H1 (cell line): ENCODE measurements at regions not wholly inside any gene's neighbourhood (a gene's known extent, or its start where the extent isn't known, plus 50 kb on each side); places are given as distances from the start of the nearest gene placed in this dataset.

Source experiments
- CTCF ChIA-PET: fragments of 300-600 bp; sonication (Branson Sonifier 250); formaldehyde crosslinking; loops from one replicate; lab custom pipeline; 2021; ENCODE audit not compliant: partially characterized antibody; lab: Charles Lee
- POLR2A ChIA-PET: fragments of 300-600 bp; sonication (Branson Sonifier 250); formaldehyde crosslinking; loops from one replicate; lab custom pipeline; 2021; ENCODE audit warnings: inconsistent platforms; ENCODE audit not compliant: partially characterized antibody; lab: Charles Lee
- DNase-seq, 2 experiments: peaks; one replicate each; pipeline versions ENCODE4 v3.0.0 to v3.0.0-alpha.2; 2010 to 2022; ENCODE audit warnings: low spot score in 2 of 2, low read depth in 1 of 2, mixed read lengths in 1 of 2
- FAIRE-seq: peaks from 2 replicates; lab custom pipeline; 2011; peaks lifted over from hg19 to GRCh38; lab: Jason Lieb, UNC
- H2AFZ ChIP-seq: 2 replicates; pipeline ENCODE4 v1.8.1; 2012; ENCODE audit warnings: low read length, inconsistent platforms
- H2AK5ac ChIP-seq: 2 replicates; pipeline ENCODE4 v1.6.1; 2013; ENCODE audit warnings: low read depth, low read length
- H2BK120ac ChIP-seq: replicated peaks from 2 replicates; pipeline ENCODE3; 2013; ENCODE audit warnings: low read depth, low read length, inconsistent platforms
- H2BK12ac ChIP-seq: 2 replicates; pipeline ENCODE4 v1.6.1; 2013; ENCODE audit warnings: low read depth, low read length
- H2BK15ac ChIP-seq: 2 replicates; pipeline ENCODE4 v1.6.1; 2013; ENCODE audit warnings: low read length
- H2BK20ac ChIP-seq: 2 replicates; pipeline ENCODE4 v1.6.1; 2013; ENCODE audit warnings: low read length
- H2BK5ac ChIP-seq: 2 replicates; pipeline ENCODE4 v1.6.1; 2013; ENCODE audit warnings: low read depth, low read length
- H3K14ac ChIP-seq: 2 replicates; pipeline ENCODE4 v1.6.1; 2013; ENCODE audit warnings: inconsistent platforms; ENCODE audit not compliant: insufficient read length
- H3K18ac ChIP-seq: 2 replicates; pipeline ENCODE4 v1.6.1; 2013; ENCODE audit warnings: low read length; ENCODE audit errors: extremely low read depth
- H3K23ac ChIP-seq: 2 replicates; pipeline ENCODE4 v1.6.1; 2013; ENCODE audit warnings: inconsistent platforms; ENCODE audit not compliant: insufficient read length
- H3K23me2 ChIP-seq: 2 replicates; pipeline ENCODE4 v1.6.1; 2013; ENCODE audit warnings: low read depth, low read length
- H3K27ac ChIP-seq: 2 replicates; pipeline ENCODE4 v1.6.1; 2011; ENCODE audit warnings: low read depth, low read length, inconsistent platforms
- H3K27me3 ChIP-seq, 4 experiments: replicated peaks in 1 of 4; 1 replicate in 1 of 4; 2 replicates in 3 of 4; pipeline versions ENCODE4 v1.6.1 to v1.8.1; 2011 to 2013; ENCODE audit warnings: low read length in 3 of 4, mild to moderate bottlenecking in 3 of 4, inconsistent platforms in 2 of 4, mixed read lengths in 2 of 4, moderate library complexity in 1 of 4; ENCODE audit not compliant: control insufficient read depth in 3 of 4, insufficient read depth in 3 of 4; ENCODE audit errors: extremely low read depth in 1 of 4
- H3K36me3 ChIP-seq, 4 experiments: 2 replicates each; pipeline versions ENCODE4 v1.6.1 to v1.8.1; 2011 to 2013; ENCODE audit warnings: mild to moderate bottlenecking in 4 of 4, low read length in 3 of 4, moderate library complexity in 2 of 4, control low read depth in 1 of 4, inconsistent platforms in 1 of 4; ENCODE audit not compliant: insufficient read depth in 4 of 4, control insufficient read depth in 2 of 4
- H3K4ac ChIP-seq: replicated peaks from 2 replicates; pipeline ENCODE3; 2013; ENCODE audit warnings: low read length, low read depth, mixed read lengths, inconsistent platforms; ENCODE audit not compliant: insufficient read length
- H3K4me1 ChIP-seq, 4 experiments: replicated peaks in 1 of 4; 1 replicate in 1 of 4; 2 replicates in 3 of 4; pipeline versions ENCODE4 v1.6.1 to v1.8.1; 2011 to 2013; ENCODE audit warnings: low read length in 3 of 4, inconsistent platforms in 2 of 4, mixed read lengths in 1 of 4; ENCODE audit not compliant: insufficient read depth in 4 of 4, control insufficient read depth in 3 of 4
- H3K4me2 ChIP-seq, 2 experiments: 2 replicates each; pipeline versions ENCODE4 v1.6.1 to v1.8.1; 2011 to 2013; ENCODE audit warnings: low read depth in 2 of 2, low read length in 2 of 2, control low read depth in 1 of 2, inconsistent platforms in 1 of 2, mild to moderate bottlenecking in 1 of 2; ENCODE audit not compliant: insufficient read depth in 1 of 2
- H3K4me3 ChIP-seq, 4 experiments: fragments of 200-600, 300-600 bp in 1 of 4; sonication (generic), shearing (Covaris generic), sonication (Bioruptor Twin) in 1 of 4; 2 replicates each; pipeline versions ENCODE4 v1.5.1 to v1.8.1; 2011 to 2016; ENCODE audit warnings: low read length in 4 of 4, low read depth in 3 of 4, control low read depth in 2 of 4, inconsistent platforms in 2 of 4, mild to moderate bottlenecking in 2 of 4, mixed read lengths in 1 of 4, moderate library complexity in 1 of 4; ENCODE audit not compliant: insufficient read depth in 2 of 4; ENCODE audit errors: extremely low read depth in 1 of 4
- H3K56ac ChIP-seq: replicated peaks from 2 replicates; pipeline ENCODE3; 2013; ENCODE audit warnings: low read depth, mild to moderate bottlenecking, mixed read lengths, low read length, inconsistent platforms; ENCODE audit not compliant: insufficient read length
- H3K79me1 ChIP-seq: 2 replicates; pipeline ENCODE4 v1.6.1; 2013; ENCODE audit warnings: low read depth, low read length, control low read depth
- H3K79me2 ChIP-seq, 2 experiments: 2 replicates each; pipeline versions ENCODE4 v1.6.1 to v1.8.1; 2012 to 2013; ENCODE audit warnings: low read length in 2 of 2, mild to moderate bottlenecking in 2 of 2, inconsistent platforms in 1 of 2; ENCODE audit not compliant: insufficient read depth in 2 of 2, control insufficient read depth in 1 of 2
- H3K9ac ChIP-seq, 4 experiments: replicated peaks in 1 of 4; 1 replicate in 1 of 4; 2 replicates in 3 of 4; pipeline versions ENCODE4 v1.6.1 to v1.8.1; 2011 to 2013; ENCODE audit warnings: low read depth in 3 of 4, low read length in 3 of 4, control low read depth in 2 of 4, mild to moderate bottlenecking in 2 of 4, moderate library complexity in 2 of 4, inconsistent platforms in 1 of 4; ENCODE audit errors: extremely low read depth in 1 of 4
- H3K9me3 ChIP-seq, 2 experiments: 2 replicates each; pipeline versions ENCODE4 v1.6.1 to v1.8.1; 2012 to 2013; ENCODE audit warnings: mild to moderate bottlenecking in 2 of 2, moderate library complexity in 2 of 2, control low read depth in 1 of 2, inconsistent platforms in 1 of 2, low read depth in 1 of 2, low read length in 1 of 2, mixed read lengths in 1 of 2; ENCODE audit not compliant: insufficient read depth in 2 of 2
- H4K20me1 ChIP-seq, 2 experiments: replicated peaks in 1 of 2; 2 replicates each; pipeline versions ENCODE3 to v1.8.1; 2011 to 2013; ENCODE audit warnings: inconsistent platforms in 2 of 2, low read length in 2 of 2, mild to moderate bottlenecking in 1 of 2; ENCODE audit not compliant: insufficient read depth in 2 of 2, control insufficient read depth in 1 of 2
- H4K5ac ChIP-seq: 2 replicates; pipeline ENCODE4 v1.6.1; 2013; ENCODE audit warnings: low read length, low read depth, mixed read lengths, inconsistent platforms; ENCODE audit not compliant: insufficient read length
- H4K8ac ChIP-seq: 2 replicates; pipeline ENCODE4 v1.8.0; 2013; ENCODE audit warnings: mild to moderate bottlenecking, moderate library complexity, low read length, inconsistent platforms; ENCODE audit not compliant: insufficient read depth; ENCODE audit errors: extremely low read depth
- H4K91ac ChIP-seq: replicated peaks from 2 replicates; pipeline ENCODE3; 2013; ENCODE audit warnings: low read length, mixed read lengths, inconsistent platforms; ENCODE audit not compliant: insufficient read length
- CHD1 ChIP-seq: IDR thresholded peaks from 2 replicates; pipeline ENCODE4 v1.6.1; 2012; ENCODE audit warnings: low read depth, low read length, improper control_type of control experiment
- CHD2 ChIP-seq: IDR thresholded peaks from 2 replicates; pipeline ENCODE4 v1.6.1; 2012; ENCODE audit warnings: low read length, improper control_type of control experiment
- HDAC2 ChIP-seq, 2 experiments: fragments of 300-600 bp in 1 of 2; sonication (generic) in 1 of 2; IDR thresholded peaks; 2 replicates each; pipeline ENCODE4 v1.6.1; 2011 to 2012; ENCODE audit warnings: low read depth in 2 of 2, low read length in 2 of 2, mild to moderate bottlenecking in 2 of 2, moderate library complexity in 2 of 2, borderline replicate concordance in 1 of 2, inconsistent platforms in 1 of 2
- NANOG ChIP-seq: IDR thresholded peaks from 2 replicates; pipeline ENCODE4 v1.6.1; 2011; ENCODE audit warnings: low read length, low read depth, mild to moderate bottlenecking, inconsistent platforms; ENCODE audit not compliant: insufficient read depth, poor library complexity, severe bottlenecking
- RNF2 ChIP-seq: fragments of 200-900, 300-1000 bp; sonication (generic); IDR thresholded peaks from 2 replicates; pipeline ENCODE4 v1.7.1; 2016; ENCODE audit warnings: borderline replicate concordance, low read depth, mild to moderate bottlenecking, antibody characterized with exemption, low read length; ENCODE audit not compliant: poor library complexity, severe bottlenecking; ENCODE audit errors: missing control alignments
- SIX5 ChIP-seq: IDR thresholded peaks from 2 replicates; pipeline ENCODE4 v1.6.1; 2011; ENCODE audit warnings: mild to moderate bottlenecking, low read depth, low read length
- SP1 ChIP-seq: IDR thresholded peaks from 2 replicates; pipeline ENCODE4 v1.6.1; 2011; ENCODE audit warnings: low read depth, low read length
- TCF12 ChIP-seq: IDR thresholded peaks from 2 replicates; pipeline ENCODE4 v1.6.1; 2011; ENCODE audit warnings: low read depth, mild to moderate bottlenecking, low read length
- TF ChIP-seq, protein P1 (sequence below): IDR thresholded peaks from 2 replicates; pipeline ENCODE4 v1.6.1; 2011; ENCODE audit warnings: low read length, improper control_type of control experiment

DNA sequence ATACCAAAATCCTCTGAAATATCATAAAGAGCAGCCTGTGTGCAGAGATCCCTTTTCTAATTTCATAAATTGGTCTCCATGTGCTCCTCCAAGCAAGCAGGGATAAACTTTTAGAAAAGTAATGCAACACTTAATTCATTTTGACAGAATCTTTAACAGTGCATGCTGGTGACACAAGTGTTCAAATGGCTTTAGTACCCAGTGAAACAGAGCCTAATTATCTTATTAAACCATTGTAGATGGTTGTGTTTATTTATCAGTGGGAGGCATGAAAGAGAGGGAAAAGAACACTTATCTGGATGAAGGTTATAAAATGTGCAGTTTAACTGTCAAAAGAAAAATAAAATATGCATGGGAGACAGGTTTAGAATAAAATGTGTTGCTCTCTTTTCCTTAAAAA, 945.0 kb upstream of the PCDH20 start:
- H3K23me2 ChIP-seq = no peaks in the 10 kb centered on the region
- no peak overlapping the region for H3K4me2 ChIP-seq
- H3K9ac ChIP-seq = no peak overlapping the region
- no peak overlapping the region for H3K4ac ChIP-seq
- H4K20me1 ChIP-seq = no peaks in the 10 kb centered on the region
- TF ChIP-seq RNF2 (no peak), SIX5 (no peak), SP1 (no peak), CHD1 (no peak), TCF12 (no peak), NANOG (no peak), CHD2 (no peak), HDAC2 (IDR thresholded peaks at IDR 0.05; ENCODE audit: borderline replicate concordance in 1 of 2, low read depth in 2 of 2, low read length in 2 of 2) (no peak)
- TF ChIP-seq, protein P1, sequence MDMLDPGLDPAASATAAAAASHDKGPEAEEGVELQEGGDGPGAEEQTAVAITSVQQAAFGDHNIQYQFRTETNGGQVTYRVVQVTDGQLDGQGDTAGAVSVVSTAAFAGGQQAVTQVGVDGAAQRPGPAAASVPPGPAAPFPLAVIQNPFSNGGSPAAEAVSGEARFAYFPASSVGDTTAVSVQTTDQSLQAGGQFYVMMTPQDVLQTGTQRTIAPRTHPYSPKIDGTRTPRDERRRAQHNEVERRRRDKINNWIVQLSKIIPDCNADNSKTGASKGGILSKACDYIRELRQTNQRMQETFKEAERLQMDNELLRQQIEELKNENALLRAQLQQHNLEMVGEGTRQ = no peak
- TF ChIP-seq, all 59 proteins: peak for 0
- Histone ChIP-seq H2BK20ac (no peak overlapping the region), H4K91ac (no peak overlapping the region), H3K23ac (no peak overlapping the region), H3K4me1 (peaks cover 0 to 4% (median 0%) of the 10 kb centered on the region in 4 experiments; a peak in 2 of 7 replicates), H3K36me3 (no peaks in the 10 kb centered on the region), H2AFZ (no peak overlapping the region), H2BK5ac (no peak overlapping the region), H2AK5ac (no peak overlapping the region), H2BK15ac (no peak overlapping the region), H4K8ac (no peak overlapping the region), H2BK120ac (no peak overlapping the region), H3K14ac (no peak overlapping the region), H3K27ac (no peak overlapping the region), H2BK12ac (no peak overlapping the region), H3K56ac (no peak overlapping the region), H3K9me3 (no peaks in the 10 kb centered on the region), H3K4me3 (no peak overlapping the region), H3K79me2 (no peaks in the 10 kb centered on the region), H3K79me1 (no peaks in the 10 kb centered on the region), H3K27me3 (no peaks in the 10 kb centered on the region), H3K18ac (no peak overlapping the region), H4K5ac (no peak overlapping the region)
- POLR2A ChIA-PET = no interaction called here
- CTCF ChIA-PET = interaction anchor here (1.3 kb wide), 1 partner anchor 241 kb away, joined by 4 read pairs; no protein-coding TSS in a partner anchor
- no peak for DNase-seq
- no peak for FAIRE-seq
